ENCODE measurements at regions not wholly inside any gene's neighbourhood (a gene's known extent, or its start where the extent isn't known, plus 50 kb on each side); places are given as distances from the start of the nearest gene placed in this dataset.

GRCh38 chr18:78071166-78071710 lies 821.6 kb downstream of the GALR1 start:
- DNase-seq (ENCODE audit: low spot score) = no peak

DNA sequence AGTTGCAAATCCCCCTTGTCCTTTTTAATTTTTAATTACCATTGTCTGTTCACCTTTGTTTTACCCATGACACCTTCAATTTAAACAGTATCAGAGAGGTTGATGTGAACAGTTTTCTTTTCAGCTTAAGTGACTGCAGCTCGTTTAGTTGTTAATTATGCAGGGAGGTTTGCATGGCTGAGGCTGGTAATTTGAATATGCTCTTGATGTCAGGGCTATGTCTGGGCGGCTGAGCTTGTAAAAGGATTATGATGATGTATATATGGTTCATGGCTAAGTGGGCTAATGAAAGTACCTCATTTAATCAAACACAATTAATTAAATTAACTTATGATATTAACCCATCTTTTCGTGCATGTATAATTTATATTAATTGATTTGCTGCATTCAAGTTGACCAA lies 822.1 kb downstream of the GALR1 start:
- no peak for DNase-seq (ENCODE audit: low spot score)

GRCh38 chr18:78072375-78072774 lies 822.7 kb downstream of the GALR1 start:
- DNase-seq (ENCODE audit: low spot score) = no peak

DNA sequence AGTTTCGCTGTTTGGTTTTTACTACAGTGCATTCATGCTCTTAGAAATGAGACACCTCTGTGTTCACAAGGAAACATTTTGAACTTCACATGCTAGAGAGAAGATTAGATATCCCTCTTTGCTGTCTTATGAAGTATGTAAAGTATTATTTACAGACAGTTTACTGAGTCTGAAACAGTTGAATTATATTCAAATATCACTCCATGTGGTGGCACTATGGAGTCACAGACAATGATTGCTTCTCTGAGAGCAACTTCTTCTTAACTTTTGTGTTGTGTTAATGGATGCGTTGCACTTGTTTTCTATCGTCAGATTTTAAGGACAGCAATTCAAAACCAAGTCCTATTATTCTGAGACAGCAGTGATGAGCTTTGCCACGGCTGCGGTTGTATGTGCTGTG lies 823.6 kb downstream of the GALR1 start:
- DNase-seq (ENCODE audit: low spot score) = no peak

GRCh38 chr18:78074400-78075020 lies 824.9 kb downstream of the GALR1 start:
- no peak for DNase-seq (ENCODE audit: low spot score)

- DNase-seq (ENCODE audit: low spot score) = no peak
Observed at GRCh38 chr18:78080081-78080480, 830.4 kb downstream of the GALR1 start.

DNA sequence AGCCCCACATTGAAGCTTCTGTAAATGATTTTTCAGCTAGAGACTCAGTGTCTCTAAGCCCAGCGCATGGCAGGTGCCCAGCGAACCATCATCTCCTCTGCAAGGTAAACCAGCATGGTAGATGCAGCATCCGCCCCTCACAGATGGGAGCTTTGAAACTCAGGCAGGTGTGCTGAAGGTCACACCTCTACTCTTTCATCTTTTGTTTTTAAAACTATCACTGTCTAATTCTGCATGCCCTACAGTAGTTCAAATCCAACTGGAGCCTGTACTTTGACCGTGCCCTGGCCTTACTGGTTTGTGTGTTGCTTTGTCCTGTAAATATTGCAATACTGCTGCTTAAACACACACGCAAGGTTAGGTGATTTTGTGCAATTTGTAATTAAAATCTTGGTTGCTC lies 831.1 kb downstream of the GALR1 start:
- DNase-seq (ENCODE audit: low spot score) = no peak

GRCh38 chr18:78082816-78083215 lies 833.2 kb downstream of the GALR1 start:
- no peak for DNase-seq (ENCODE audit: low spot score)

- no peak for DNase-seq (ENCODE audit: low spot score)
Observed at GRCh38 chr18:78085241-78086185, 835.9 kb downstream of the GALR1 start.

- no peak for DNase-seq (ENCODE audit: low spot score)
Observed at GRCh38 chr18:78086931-78087330, 837.3 kb downstream of the GALR1 start.

GRCh38 chr18:78087338-78087737 lies 837.7 kb downstream of the GALR1 start:
- no peak for DNase-seq (ENCODE audit: low spot score)

GRCh38 chr18:78090584-78090983 lies 840.9 kb downstream of the GALR1 start:
- no peak for DNase-seq (ENCODE audit: low spot score)

GRCh38 chr18:78092901-78093300 lies 843.3 kb downstream of the GALR1 start:
- DNase-seq (ENCODE audit: low spot score) = no peak

DNA sequence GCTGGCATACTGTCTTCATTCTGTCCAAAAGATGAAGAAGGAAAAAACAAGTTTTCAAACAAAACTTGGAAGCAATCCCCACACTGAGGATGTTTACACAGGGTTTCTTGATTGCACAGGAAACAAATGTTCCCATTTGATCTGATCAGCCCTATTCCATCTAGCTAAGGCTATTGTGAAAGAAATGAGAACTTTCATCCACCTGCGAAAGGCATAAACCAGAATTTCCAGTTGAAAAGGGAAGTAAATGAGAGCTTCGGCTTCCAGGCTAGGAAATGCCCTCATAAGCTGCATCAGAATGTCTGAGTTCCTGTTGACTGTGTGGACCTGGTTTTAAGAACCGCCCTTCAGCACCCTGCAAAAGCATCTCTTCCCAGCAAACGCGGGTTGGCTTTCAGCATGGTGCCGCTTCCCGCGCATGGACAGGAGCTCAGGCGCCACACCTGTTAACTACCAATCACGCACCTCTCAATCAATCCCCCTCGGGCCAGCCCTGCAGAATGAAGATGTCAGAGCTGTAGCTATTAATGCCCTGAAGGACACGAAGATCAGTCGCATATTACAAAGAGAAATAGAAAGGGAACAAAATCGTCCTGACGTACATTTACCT lies 850.4 kb downstream of the GALR1 start:
- DNase-seq (ENCODE audit: low spot score) = no peak

DNA sequence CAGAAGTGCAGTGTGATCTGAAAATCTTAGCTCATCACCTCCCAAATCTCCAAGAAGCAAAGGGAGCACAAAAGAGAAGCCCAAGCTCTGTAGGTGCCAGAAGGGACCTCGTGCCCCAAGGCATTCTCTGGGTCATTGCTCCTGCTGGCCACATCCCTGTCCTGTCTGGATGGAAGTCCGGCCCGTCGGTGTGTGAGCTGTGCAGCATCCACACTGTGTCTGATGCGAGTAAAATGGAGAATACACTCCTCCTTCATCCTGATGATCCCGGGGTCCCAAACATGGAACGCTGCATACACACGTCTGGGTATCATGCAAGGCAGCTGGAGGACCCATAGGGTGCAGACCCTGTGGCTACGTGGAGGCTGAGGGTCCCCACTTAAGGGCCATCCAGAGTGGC lies 851.4 kb downstream of the GALR1 start:
- DNase-seq (ENCODE audit: low spot score) = no peak

DNA sequence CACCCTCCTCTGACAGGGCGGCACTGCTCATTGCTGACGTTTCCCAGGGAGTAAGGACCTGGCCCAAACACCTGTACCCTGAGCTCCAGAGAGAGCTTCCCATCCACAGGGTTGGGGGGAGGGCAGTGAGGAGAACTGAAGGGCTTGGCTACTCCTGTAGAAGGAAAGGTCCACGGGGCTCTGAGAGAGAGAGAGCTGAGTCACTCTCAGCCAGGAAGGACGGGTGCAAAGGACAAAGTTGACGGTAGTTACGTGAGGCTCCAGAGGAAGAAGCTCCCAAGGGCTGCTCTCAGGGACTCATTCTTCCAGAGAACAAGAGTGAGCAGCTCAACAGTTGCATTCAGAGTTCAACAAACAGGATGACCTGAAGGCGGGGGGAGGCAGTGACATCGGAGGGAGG lies 852.5 kb downstream of the GALR1 start:
- DNase-seq (ENCODE audit: low spot score) = no peak

- DNase-seq (ENCODE audit: low spot score) = no peak
Observed at GRCh38 chr18:78105611-78106010, 856.0 kb downstream of the GALR1 start.

DNA sequence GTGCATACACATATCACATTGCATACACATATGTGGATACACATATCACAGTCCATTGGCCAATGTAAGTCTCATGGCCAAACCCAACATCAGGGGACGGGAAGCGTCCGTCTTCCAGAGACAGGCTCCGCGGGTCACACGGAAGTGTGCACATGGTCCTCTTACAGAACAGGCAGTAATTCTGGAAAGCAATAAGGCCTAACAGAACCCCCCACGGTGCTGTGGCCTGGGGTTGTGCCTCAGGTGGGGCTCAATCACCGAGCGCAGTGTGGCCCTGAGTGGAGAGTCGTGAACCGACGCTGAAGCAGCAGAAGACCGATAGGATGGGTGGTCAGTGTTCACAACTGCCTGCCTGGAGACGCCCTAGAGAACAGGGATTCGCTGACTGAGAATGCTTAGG lies 857.3 kb downstream of the GALR1 start:
- DNase-seq (ENCODE audit: low spot score) = no peak

DNA sequence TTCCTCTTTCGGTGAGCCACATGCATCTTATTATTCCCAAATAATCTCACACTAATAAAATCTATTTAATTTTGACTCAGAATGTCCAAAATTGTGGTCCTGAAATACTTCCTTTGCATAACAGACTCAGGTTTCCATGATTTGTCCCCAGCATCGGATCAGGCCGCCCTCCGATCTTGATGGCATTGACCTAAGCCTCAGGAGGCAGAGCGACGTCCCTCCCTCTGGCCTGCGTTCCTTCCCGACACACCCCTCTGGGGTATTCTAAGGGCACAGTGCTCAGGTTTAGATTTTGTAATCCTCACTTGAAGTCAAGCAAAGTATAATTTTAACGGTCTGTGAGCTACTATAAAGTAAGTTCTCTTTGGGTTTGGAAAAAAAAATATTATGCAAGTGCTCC lies 857.7 kb downstream of the GALR1 start:
- no peak for DNase-seq (ENCODE audit: low spot score)

DNA sequence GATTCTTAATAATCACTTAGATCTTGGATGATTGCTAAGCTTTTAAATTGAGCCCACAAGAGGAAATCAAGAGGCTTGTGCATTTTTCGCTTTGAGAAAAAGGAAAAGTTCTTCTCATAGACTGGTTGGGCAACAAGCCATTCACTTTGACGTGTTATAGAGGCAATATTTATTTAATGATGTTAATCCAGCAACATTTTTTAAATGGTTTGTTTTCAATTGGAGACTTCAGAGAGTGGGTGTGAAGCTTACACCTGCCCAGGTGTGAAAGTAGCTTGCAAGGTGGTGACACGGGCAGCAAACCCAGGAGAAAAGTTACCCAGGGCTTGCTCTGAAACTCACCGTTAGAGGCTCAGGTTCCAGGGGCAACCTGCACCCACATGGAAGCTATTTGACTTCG lies 858.9 kb downstream of the GALR1 start:
- DNase-seq (ENCODE audit: low spot score) = no peak

DNA sequence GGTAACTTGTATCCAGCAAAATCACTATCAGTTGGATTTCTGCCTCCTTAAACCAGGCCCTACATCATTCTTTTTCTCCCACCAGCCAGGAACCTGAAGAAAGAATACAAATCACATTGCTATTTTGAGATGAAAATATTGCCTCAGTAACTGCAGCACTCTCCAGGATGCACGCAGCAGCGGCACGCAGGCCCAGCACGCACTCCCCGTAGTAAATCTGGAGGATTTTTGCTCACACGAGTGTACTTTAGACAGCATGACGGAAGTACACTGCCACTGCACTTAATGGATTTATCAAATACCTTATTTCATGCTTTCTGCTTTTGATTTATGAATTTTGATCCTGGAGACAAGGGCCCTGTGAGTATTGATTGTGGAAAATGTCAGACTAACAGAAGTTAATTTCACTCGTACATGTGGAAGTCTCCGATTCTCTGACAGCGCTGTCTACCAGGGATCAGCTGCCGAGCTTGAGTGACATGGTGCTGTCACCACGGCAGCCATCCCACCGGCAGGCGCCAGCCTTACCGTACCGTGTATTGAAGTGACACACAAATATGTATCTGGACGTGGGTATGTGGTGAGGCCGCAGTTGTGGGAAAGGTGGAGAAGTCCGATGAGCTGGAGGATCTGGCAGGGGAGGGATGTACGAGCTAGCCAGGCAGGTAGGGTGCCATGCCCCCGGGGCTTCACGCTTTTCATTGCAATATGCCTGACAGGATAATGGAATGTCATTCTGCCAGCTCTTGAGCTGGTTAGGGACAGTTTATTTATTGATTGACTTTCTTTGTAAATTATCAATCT lies 863.7 kb downstream of the GALR1 start:
- DNase-seq (ENCODE audit: low spot score) = no peak

GRCh38 chr18:78113940-78114251 lies 864.2 kb downstream of the GALR1 start:
- DNase-seq (ENCODE audit: low spot score) = no peak
